ENCODE measurements at regions not wholly inside any gene's neighbourhood (a gene's known extent, or its start where the extent isn't known, plus 50 kb on each side); places are given as distances from the start of the nearest gene placed in this dataset.
A peak's percentile ranks its signal among the peaks of the same experiment; 100 is the strongest.
"Not testable (repeated sequence)": the region's sequence is repeated elsewhere in the genome, so short reads cannot be mapped to it uniquely, and the experiment has no call there.

- FAIRE-seq = no peak
Observed at GRCh38 chr13:80906860-80907259, 565.9 kb upstream of the SPRY2 start.

GRCh38 chr13:80904386-80904785, 563.5 kb upstream of the SPRY2 start:
- no peak for FAIRE-seq

- no peak for FAIRE-seq
Observed at GRCh38 chr13:80903911-80904310, 563.0 kb upstream of the SPRY2 start.

GRCh38 chr13:80901530-80901929, 560.6 kb upstream of the SPRY2 start:
- no peak for FAIRE-seq

GRCh38 chr13:80901111-80901510, 560.2 kb upstream of the SPRY2 start:
- FAIRE-seq = no peak

GRCh38 chr13:80900561-80900960, 559.6 kb upstream of the SPRY2 start:
- no peak for FAIRE-seq

- not testable (repeated sequence) for FAIRE-seq
Observed at GRCh38 chr13:80897641-80898040, 556.7 kb upstream of the SPRY2 start.

GRCh38 chr13:80894917-80895316, 554.0 kb upstream of the SPRY2 start:
- FAIRE-seq = no peak

- no peak for FAIRE-seq
Observed at GRCh38 chr13:80889829-80890228, 548.9 kb upstream of the SPRY2 start.

- no peak for FAIRE-seq
Observed at GRCh38 chr13:80888390-80888789, 547.5 kb upstream of the SPRY2 start.

- FAIRE-seq = no peak
Observed at GRCh38 chr13:80884056-80884785, 543.3 kb upstream of the SPRY2 start.

GRCh38 chr13:80883545-80883944, 542.6 kb upstream of the SPRY2 start:
- FAIRE-seq = peak; percentile 95

GRCh38 chr13:80881942-80882445, 541.1 kb upstream of the SPRY2 start:
- FAIRE-seq = no peak

- FAIRE-seq = no peak
Observed at GRCh38 chr13:80881495-80881894, 540.6 kb upstream of the SPRY2 start.

- no peak for FAIRE-seq
Observed at GRCh38 chr13:80881034-80881433, 540.1 kb upstream of the SPRY2 start.

GRCh38 chr13:80877944-80878241, 537.0 kb upstream of the SPRY2 start:
- FAIRE-seq = no peak

- no peak for FAIRE-seq
Observed at GRCh38 chr13:80877209-80877943, 536.5 kb upstream of the SPRY2 start.

- FAIRE-seq = no peak
Observed at GRCh38 chr13:80873589-80873988, 532.7 kb upstream of the SPRY2 start.

GRCh38 chr13:80871971-80872370, 531.0 kb upstream of the SPRY2 start:
- not testable (repeated sequence) for FAIRE-seq

- FAIRE-seq = no peak
Observed at GRCh38 chr13:80871481-80871880, 530.6 kb upstream of the SPRY2 start.

- FAIRE-seq = no peak
Observed at GRCh38 chr13:80870186-80870585, 529.3 kb upstream of the SPRY2 start.

GRCh38 chr13:80866921-80867320, 526.0 kb upstream of the SPRY2 start:
- no peak for FAIRE-seq

GRCh38 chr13:80865329-80865728, 524.4 kb upstream of the SPRY2 start:
- no peak for FAIRE-seq

- no peak for FAIRE-seq
Observed at GRCh38 chr13:80862456-80862855, 521.5 kb upstream of the SPRY2 start.
